Stimulated activated CD4-positive, alpha-beta T cell treated with anti-CD3 and anti-CD28 coated beads, Interleukin-4, amount 100 ng/mL, for 24 hours (primary cell): ENCODE measurements at regions not wholly inside any gene's neighbourhood (a gene's known extent, or its start where the extent isn't known, plus 50 kb on each side); places are given as distances from the start of the nearest gene placed in this dataset.

Experiments used
- DNase-seq: peaks from one replicate; pipeline ENCODE4 v3.0.0-alpha.2; 2020

DNA sequence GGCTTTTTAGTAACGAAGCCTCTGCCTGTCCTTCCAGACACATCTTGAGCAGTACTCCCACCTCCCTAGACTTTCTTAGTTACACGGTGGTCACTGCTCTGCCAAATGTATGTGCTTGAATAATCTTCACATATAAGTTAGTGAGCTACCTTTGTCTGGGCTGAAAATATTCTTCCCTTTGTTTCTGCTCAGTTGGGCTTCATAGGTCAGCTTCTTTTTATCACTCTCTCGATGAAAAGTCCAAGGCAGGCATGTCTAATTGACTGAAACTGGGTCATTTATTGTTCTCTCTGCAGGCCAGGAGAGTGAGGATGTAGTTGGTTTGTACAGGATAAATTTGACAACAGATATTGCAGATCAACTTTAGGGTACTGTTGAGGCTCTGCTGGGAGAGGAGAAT is 636.7 kb upstream of the IGFBP3 start:
- DNase-seq: no peak

DNA sequence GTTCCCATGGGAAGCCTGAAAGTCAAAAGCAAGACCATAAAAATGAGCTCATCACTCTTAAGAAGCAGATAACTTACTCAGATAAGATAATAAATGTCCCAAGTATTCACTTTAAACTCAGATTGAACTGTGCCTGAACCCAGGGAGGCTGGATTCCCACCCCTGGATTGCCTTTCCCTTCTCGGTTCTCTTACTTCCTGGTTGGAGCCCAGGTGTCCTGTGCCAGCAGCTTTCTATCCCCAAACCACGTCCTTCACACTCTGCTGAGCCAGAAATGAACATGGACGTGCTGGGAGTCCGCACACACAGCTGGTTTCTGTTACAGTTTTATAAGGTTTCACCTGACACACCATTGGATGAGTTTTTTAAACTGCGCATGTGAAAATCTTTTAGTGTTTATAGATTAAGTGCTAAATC is 636.2 kb upstream of the IGFBP3 start:
- DNase-seq: no peak

DNA sequence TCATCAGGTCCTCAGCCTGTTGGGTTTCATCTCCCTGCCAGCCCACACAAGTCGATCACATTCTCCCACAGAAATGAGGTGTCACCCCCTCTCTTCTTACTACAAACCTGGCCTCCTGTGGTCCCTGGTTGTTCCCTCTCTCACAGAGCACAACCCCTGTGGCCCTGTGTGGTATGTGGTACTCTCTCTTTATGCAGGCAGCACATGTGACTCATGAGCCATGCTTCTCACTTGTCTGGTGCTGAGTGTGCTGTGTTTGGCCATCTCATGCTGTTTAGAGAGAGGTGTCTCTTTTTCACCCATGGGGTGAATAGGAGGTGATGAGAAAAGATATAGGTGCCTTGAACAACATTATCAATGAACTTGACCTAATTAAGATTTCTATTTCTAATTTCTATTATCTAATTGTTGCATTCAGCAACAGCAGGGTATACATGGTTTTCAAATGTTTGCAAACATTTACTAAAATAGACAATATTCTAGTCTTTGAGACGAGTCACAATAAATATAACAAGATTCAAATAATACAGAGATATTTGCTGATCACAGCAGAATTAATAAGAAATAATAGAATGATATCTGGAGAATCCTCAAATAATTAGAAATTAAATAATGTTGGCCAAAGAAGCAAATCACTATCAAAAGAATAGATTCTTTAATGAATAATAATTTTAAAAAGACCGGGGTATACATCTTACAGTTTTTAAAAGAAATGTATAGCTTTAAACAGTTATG is 633.8 kb upstream of the IGFBP3 start:
- no peak for DNase-seq

DNA sequence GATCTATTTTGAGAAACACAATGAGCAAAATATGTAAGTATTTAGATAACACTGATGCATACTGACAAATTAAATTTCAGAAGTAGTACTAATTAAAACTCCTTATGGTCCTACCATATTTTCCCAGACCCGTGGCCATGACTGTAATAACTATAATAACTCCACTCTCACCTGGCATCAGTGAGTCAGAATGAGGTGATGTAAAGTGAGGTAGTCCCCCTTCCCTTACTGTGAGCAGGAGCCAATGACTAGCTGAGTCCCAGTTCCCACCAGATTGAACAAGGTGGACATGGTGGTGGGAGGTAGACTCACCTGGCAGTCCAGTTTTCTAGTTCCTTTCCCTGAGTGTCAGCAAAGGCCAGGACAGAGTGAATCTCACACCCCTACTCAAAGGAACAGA is 630.5 kb upstream of the IGFBP3 start:
- DNase-seq: no peak

DNA sequence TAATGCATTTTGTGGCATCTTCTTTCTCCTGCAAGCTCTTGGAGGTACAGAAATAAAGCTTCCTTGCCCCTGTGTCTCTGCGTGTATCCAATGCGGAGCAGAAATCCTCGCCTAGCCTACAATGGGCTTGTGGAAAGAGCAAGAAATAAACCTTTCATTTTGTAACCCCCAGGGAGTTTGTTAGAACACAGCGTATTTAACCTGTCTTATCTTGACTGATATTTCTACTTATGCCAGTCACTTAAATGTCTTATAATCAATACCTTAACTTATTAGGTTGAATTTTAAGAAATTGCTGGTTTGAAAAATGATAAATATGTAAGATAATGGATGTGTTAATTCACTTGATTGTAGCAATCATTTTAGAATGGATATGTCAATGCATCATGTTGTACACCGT is 629.8 kb upstream of the IGFBP3 start:
- DNase-seq: no peak

DNA sequence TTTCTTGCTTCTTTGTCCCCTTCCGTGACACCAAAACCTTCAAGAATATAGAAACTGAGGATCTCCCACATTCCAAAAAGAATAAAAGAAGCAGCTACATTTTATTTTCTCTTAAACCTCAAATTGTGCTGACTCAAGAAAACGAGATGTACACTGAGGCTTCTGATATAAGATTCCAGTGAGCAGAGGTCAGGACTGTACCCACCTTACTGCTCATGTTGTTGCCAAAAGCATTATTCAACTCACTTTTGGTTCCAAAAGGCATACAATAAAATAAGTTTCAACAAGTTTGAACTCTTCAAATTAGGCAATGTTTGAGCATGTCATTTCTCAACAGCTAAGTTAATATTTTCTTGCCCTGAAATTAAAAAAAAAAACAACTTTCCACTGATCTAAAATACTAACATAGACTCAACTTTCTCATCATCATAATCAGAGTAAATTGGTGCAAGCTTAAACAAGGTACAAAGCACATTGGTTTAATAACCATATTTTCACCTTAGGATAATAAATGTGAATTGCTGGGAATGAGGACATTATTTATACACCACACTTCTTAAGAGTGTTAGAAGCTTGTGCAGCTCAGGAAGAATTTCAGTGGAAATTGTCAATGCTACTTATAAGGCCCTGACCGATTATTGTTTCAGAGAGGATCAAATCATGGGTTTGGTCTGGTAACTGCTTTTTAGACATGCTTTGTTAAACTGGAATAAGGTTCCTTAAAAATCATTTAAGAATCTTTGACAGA is 629.0 kb upstream of the IGFBP3 start:
- DNase-seq: no peak

DNA sequence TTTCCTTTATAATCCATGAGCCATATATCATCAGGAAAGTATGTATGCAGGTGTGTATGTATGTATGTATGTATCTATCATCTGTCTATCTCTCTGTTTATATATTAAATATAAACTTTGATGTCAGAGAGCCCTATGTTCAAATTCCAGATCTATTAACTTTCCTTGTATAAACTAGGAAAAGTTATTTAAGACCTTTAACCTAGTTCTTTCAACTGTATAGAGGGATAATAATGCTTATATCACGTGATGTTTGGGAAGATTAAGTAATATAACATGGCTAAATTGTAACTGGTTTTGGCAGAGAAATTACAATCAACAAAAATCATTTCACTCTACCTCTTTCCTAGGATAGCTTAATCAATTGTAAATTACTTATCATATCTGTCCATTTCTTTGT is 628.3 kb upstream of the IGFBP3 start:
- DNase-seq: no peak

DNA sequence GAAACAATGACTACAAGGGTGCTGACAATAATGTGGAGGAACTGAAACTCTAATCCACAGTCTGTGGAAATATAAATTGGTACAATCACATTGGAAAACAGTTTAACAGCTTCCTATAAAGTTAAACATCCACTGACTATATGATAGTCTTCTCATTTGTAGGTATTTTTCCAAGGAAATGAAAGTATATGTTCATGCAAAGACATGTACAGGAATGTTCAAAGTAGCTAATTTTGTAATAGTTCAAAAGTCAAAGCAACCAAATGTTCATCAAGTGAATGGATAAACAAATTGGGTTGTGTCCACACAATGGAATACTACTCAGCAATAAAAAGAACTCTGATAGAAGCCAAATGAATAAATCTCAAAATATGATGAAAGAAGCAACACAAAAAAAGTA is 626.0 kb upstream of the IGFBP3 start:
- DNase-seq: no peak

DNA sequence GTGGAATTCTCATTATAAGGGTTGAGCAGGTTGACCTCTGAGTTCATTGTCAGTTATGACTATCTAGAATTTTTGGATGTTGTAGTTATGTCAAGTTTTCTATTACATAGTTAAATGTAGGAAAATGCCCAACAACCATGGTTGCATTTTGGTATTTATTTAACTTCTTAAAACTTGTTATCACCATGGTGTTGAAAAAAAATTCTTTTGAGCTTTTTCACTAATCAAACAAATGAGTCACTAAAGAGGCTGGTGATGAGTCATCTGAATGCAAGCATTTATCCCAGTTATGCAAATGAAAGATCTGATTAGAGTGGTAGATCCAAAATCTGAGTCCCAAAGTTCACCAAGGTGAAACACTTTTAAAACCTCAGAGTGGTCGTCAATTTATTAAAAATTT is 624.7 kb upstream of the IGFBP3 start:
- no peak for DNase-seq

DNA sequence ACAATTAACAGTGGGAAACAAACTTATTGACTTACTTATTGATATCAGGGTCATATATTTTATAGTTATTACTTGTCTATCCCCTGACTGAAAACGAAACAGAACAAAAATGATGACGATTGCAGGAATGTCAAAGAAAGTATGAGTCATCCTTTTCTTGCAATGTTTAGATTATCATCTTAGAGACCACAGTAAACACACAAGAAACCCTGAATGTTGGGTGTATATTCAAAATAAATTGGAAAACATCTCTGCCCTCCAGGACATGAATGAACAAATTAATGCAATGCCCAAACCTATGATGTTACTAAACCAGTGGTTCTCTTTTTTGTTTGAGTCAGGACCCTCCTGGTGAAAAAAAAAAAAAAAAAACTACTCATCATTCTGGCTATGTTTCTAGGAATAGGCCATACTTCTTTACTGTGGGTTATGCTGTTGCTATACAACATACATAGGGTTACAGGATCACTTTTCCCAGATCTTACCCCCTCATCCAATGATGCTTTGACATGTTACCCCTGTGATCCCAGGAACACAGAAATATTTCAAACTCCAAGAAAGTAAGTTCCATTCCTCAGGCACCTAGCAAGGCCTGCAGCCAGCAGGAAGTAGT is 623.4 kb upstream of the IGFBP3 start:
- DNase-seq: no peak

DNA sequence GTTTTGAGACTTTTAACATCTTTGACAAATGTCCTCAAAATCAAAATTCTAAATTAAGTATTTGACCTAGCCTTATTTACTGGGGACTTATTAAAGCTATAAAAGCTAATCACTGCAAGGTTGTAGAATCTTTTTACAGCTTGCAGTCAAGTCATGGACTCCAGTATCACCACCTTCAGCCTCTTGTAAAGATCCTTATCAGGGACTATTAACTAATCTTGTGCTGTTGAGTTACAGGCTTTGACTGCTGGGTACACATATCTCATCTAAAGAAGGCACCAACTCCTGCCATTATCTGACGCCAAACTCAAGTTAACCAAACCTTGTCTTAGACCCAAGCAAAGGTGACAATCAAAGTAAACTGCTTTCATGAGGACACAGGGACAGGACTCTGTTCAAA is 621.0 kb upstream of the IGFBP3 start:
- DNase-seq: no peak

DNA sequence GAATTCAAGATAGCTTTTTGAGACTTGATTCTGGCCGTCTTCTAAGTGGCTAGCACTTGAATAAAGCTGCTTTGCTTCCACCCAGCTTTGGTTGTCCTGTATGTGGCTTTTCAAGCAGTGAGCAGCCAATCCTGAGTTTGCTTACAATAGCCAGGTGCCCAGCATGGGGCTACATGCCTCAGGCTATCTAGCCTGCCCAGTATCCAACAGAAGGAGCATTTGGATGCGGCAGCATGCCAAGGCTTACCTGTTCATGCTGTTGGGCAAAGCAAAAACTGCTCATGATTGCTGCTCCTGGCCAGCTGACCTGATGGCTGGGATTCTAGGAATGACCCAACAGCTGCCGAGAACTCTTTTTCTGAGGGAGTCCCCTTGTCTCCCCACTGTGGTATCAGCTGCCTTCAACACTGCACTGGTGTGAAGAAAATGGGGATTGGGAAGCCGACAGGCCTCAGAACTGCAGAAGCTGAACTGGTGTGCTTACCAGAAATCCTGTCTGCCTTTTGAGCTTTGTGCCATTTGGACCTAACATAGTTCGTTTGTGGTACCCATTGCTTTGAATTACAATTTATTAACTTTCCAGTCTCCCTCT is 618.9 kb upstream of the IGFBP3 start:
- DNase-seq: no peak

DNA sequence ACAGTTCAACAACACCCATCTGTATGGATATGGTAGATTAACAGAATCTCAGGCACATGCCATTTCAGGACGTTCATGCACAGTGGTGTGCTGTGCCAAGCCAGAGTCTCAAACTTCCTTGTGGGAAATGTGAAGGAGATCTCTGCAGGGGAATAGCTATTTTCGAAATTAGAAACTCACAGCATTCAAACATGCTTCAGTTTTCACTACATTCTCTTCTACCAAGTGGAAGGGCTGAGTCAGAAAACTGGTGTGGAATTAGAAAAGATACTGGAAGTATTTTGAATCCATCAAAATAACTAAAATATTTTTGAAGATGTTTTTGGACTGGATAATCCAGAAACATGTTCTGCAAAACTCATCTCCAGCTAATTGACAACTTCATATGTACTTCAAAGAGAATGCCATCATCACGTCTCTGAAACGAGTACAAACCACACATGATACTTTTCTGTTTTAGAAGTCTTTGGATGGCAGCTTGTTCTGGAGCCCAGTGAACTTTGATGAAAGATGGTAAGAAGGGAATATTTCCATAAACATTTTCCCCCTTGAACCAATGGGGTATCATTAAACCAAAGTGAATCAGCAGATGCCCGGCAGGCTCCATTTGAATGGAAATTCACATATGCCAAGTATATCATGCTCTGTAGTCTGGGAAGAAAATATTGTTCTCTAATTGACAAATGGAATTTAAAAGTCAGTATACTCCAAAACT is 616.3 kb upstream of the IGFBP3 start:
- no peak for DNase-seq

DNA sequence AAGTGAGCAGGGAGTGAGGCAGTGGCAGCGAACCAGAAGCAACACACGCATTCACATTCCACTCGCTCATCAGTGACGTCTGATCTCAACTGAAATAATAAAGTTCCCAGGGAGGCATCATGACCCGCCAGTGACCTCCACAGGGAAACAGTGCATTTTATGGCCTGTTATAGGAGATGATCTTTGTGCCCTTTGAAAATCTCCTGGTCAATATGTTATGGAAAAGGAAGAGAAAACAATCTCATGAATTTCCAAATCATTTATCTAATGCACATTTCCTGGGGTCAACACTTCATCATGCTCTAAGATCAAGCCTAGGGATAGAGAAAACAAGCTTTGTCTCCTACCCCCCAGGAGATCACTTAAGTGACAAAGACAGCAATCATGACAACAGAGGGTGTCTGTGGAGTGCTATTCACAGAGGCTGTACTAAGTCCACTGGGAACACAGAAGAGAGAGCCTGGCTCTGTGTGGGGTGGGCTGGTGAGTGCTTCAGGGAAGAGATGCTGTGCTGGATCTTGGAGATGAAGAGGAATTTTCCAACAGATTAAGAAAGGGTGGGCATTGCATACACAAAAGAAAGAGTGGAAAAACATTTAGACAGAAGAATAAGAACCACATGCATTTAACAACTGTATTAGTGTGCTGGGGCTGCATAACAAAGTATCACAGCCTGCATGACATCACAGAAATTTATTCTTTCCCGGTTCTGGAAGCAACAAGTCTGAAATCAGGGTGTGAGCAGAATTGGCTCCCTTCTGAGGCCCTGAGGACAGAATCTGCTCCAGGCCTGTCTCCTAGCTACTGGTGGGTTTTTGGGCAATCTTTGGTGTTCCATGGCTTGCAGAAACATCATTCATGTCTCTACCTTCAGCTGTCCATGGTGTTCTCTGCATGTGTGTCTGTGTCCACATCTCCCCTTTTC is 613.9 kb upstream of the IGFBP3 start:
- DNase-seq: no peak

DNA sequence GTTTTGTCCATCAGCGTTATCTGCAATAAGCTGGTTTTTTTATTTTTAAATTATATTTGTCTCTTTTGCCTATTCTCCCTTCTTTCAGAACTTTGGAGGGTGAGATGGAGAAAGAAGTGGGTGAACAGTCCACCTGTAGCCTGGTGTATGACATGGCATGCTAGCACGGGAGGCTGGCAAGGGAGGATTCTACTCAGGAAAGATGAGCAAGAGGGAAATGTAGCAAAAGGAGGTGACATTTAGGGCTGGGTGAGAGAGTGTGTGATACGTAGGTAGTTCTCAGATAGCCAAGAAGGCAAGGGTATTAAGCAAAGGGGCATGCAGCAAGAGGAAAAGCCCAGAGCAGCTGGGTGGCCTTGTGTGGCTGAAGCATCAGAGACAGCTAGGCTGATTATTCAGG is 612.9 kb upstream of the IGFBP3 start:
- DNase-seq: no peak

DNA sequence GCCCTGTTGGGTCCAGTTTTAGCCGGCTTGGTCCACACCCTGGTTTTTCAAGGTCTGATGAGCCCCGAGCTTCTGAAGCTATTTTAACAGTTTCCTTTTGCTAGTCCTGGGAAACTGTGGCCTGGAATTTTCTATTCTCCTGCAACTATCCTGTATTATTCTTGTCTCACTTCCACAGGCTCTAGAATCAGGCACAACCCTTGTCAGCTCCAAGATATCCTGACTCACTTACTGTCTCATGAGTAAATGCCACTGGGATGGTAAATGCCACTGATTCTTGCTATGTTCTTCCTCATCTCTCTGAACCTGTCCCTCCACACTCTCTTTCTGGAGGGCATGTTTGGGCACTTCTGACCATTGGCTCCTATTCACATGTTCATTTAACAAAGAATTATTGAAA is 611.5 kb upstream of the IGFBP3 start:
- DNase-seq: no peak

DNA sequence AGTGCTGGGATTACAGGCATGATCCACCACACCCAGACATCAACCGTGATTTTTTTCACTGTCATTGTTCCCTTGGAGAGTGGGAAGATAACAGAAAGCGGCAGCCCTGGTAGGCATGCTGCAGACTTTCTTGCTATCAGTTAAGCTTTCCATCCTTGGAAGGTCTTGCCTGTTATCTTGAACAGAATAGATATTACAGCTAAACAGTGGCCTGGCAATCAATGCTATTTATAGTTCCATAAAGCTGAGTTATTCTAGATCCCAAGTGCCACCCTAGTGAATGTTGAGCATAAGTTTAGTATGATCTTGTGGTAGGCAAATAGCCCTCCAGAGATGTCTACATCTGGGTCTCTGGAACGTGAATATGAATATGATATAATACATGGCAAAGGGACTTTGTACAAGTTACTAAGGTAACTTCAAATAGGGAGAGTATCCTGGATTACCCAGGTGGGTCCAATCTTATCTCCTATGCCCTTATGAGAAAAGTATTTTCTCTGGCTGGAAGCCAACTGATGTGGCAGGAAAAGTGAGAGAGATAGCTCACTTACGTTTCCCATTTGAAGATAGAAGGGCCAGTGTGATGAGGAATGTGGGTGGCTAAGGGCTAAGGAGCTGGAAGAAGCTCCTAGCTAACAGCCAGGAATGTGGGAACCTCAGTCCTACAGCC is 609.1 kb upstream of the IGFBP3 start:
- DNase-seq: no peak

DNA sequence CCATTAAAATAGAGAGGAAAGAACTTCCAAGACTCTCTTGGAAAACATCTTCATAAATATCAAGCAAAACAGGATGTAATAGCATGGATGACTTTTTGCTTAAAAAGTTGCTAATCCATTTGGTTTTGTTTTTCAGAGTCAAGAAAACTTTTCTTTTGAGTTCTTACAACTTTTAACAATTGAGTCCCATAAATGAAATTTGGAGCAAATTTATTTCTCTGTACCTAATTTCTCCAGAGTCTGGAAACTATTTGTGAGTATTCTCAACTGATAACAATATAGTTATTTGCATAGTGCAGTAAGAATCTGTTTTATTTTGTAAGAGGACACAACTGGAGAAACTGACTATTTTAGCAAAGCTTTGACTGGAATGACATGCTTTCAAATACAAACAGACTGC is 606.3 kb upstream of the IGFBP3 start:
- DNase-seq: no peak

DNA sequence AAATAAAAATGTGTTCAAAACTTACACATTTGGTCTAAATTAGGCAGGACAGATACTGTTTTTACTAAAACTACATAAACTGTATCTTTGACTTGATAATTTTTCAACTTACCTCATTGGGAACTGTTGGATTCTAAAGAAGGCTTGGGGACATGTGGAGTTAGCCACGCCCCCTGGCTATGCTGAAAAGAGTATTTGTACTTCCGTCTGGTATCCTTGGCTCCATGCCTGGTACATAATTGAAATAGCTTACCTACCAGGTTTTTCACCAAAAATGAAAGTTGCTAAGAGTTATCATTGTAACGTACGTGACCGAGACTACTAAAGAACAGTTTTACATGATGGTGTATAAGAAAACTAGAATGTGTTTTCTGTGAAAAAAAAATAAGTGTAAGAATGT is 604.8 kb upstream of the IGFBP3 start:
- no peak for DNase-seq

DNA sequence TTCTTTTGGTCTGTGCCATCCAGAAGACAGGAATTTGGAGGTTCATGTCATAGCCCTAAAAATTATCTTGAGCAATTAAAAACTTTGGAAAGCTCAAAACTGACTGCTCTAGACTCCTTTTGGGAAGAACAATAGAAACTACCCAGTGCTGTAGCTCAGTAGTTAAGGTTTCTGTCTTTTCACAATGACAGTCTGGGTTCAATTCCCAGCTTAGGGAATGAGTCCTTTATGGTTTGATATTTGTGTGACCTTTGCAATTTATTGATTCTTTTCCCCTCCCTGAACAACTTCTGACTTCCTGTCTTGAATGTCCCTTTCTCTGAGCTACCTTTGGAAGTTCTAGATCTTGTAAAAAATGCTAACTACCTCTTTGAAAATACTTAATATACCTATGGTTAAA is 603.3 kb upstream of the IGFBP3 start:
- DNase-seq: no peak

DNA sequence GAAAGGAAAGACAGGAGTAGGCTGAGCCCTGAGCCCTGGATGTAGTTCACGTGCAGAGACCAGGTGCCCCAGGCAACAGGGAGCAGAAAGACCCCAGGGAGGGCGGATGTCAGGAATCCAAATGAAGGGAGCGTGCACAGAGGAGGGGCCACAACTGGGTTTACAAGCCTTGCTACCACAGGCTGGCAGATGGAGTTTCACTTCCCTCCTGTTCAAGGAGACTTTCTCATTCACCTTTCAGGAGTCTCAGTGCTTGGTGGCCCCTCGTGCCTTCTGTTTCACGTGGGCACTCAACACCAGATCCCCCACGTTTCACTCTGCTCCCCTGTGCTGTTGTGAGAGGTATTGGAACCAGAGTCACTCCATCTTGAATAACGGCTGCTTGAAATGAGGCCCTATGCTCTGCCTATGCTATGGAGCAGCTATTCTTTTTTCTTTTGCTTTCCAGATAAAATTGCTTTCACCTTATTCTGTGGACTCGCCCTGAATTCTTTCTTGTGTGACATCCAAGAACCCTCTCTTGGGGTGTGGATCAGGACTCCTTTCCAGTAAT is 601.4 kb upstream of the IGFBP3 start:
- DNase-seq: no peak
